ENCODE measurements at regions not wholly inside any gene's neighbourhood (a gene's known extent, or its start where the extent isn't known, plus 50 kb on each side); places are given as distances from the start of the nearest gene placed in this dataset.

DNA sequence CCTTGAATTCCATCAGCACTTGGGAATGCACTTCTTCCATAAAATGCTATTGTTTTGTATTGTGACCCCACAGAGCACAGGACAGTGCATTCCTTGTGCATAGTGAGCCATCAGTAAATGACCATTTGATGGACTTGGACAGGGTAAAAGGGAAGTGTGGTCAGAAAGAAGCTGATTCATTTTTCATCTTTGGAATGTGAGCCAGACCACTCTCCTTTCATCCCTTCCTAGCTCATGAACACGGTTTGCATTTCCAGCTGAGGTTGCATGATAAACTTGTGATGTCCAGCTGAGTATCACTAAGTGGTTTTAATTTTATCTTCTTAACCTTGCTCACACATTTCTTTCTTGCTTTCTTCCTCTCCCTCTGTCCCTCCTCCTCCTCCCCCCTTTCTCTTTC, 101.3 kb downstream of the NUDT12 start:
- no peak for TF ChIP-seq EZH2 (IDR thresholded peaks at IDR 0.05; ENCODE audit: borderline replicate concordance, low read length)
- TF ChIP-seq, protein P1, sequence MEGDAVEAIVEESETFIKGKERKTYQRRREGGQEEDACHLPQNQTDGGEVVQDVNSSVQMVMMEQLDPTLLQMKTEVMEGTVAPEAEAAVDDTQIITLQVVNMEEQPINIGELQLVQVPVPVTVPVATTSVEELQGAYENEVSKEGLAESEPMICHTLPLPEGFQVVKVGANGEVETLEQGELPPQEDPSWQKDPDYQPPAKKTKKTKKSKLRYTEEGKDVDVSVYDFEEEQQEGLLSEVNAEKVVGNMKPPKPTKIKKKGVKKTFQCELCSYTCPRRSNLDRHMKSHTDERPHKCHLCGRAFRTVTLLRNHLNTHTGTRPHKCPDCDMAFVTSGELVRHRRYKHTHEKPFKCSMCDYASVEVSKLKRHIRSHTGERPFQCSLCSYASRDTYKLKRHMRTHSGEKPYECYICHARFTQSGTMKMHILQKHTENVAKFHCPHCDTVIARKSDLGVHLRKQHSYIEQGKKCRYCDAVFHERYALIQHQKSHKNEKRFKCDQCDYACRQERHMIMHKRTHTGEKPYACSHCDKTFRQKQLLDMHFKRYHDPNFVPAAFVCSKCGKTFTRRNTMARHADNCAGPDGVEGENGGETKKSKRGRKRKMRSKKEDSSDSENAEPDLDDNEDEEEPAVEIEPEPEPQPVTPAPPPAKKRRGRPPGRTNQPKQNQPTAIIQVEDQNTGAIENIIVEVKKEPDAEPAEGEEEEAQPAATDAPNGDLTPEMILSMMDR (IDR thresholded peaks at IDR 0.05; ENCODE audit: low read length) = no peak
- H3K27me3 ChIP-seq (ENCODE audit: insufficient read depth, low read length) = no peaks in the 10 kb centered on the region
- no peaks in the 10 kb centered on the region for H3K4me1 ChIP-seq (ENCODE audit: insufficient read depth, low read length, severe bottlenecking)
- no peaks in the 10 kb centered on the region for H3K36me3 ChIP-seq (ENCODE audit: insufficient read depth, low read length)
- no peak overlapping the region for H3K4me3 ChIP-seq (ENCODE audit: low read depth, low read length, poor library complexity, severe bottlenecking)
- H3F3A ChIP-seq (ENCODE audit: insufficient read depth, low read length) = no peaks in the 10 kb centered on the region
- no peaks in the 10 kb centered on the region for H3K79me2 ChIP-seq (ENCODE audit: insufficient read depth, low read length)
- H3K9me3 ChIP-seq (ENCODE audit: low read length) = no peaks in the 10 kb centered on the region
- no peak overlapping the region for H3K27ac ChIP-seq (ENCODE audit: low read depth, low read length, poor library complexity, severe bottlenecking)
- H2AFZ ChIP-seq (ENCODE audit: low read length) = no peak overlapping the region
- no peak overlapping the region for H3K9ac ChIP-seq (ENCODE audit: low read length)
- H3K9me2 ChIP-seq (ENCODE audit: low read depth, low read length) = no peaks in the 10 kb centered on the region
- H3K4me2 ChIP-seq (ENCODE audit: low read length) = no peak overlapping the region
- no peaks in the 10 kb centered on the region for H4K20me1 ChIP-seq (ENCODE audit: insufficient read depth, low read length)

- Histone ChIP-seq H3K79me2 (ENCODE audit: insufficient read depth, low read length) (no peaks in the 10 kb centered on the region), H4K20me1 (ENCODE audit: insufficient read depth, low read length) (no peaks in the 10 kb centered on the region), H3K27me3 (ENCODE audit: insufficient read depth, low read length) (no peaks in the 10 kb centered on the region), H3F3A (ENCODE audit: insufficient read depth, low read length) (no peaks in the 10 kb centered on the region), H2AFZ (ENCODE audit: low read length) (no peak overlapping the region), H3K27ac (ENCODE audit: low read depth, low read length, poor library complexity, severe bottlenecking) (no peak overlapping the region), H3K4me1 (ENCODE audit: insufficient read depth, low read length, severe bottlenecking) (no peaks in the 10 kb centered on the region), H3K36me3 (ENCODE audit: insufficient read depth, low read length) (no peaks in the 10 kb centered on the region), H3K9ac (ENCODE audit: low read length) (no peak overlapping the region), H3K9me2 (ENCODE audit: low read depth, low read length) (no peaks in the 10 kb centered on the region), H3K4me3 (ENCODE audit: low read depth, low read length, poor library complexity, severe bottlenecking) (no peak overlapping the region), H3K4me2 (ENCODE audit: low read length) (no peak overlapping the region), H3K9me3 (ENCODE audit: low read length) (no peaks in the 10 kb centered on the region)
- TF ChIP-seq, protein P1 (IDR thresholded peaks at IDR 0.05; ENCODE audit: low read length) = no peak
- TF ChIP-seq EZH2 (IDR thresholded peaks at IDR 0.05; ENCODE audit: borderline replicate concordance, low read length) = no peak
Measured at GRCh38 chr5:103458497-103459040, 104.0 kb downstream of the NUDT12 start.

GRCh38 chr5:103456476-103456875, 106.1 kb downstream of the NUDT12 start:
- Histone ChIP-seq H3K4me1 (ENCODE audit: insufficient read depth, low read length, severe bottlenecking) (no peaks in the 10 kb centered on the region), H3K9me2 (ENCODE audit: low read depth, low read length) (no peaks in the 10 kb centered on the region), H4K20me1 (ENCODE audit: insufficient read depth, low read length) (no peaks in the 10 kb centered on the region), H2AFZ (ENCODE audit: low read length) (no peak overlapping the region), H3K27me3 (ENCODE audit: insufficient read depth, low read length) (no peaks in the 10 kb centered on the region), H3K9ac (ENCODE audit: low read length) (no peak overlapping the region), H3K4me2 (ENCODE audit: low read length) (no peak overlapping the region), H3K9me3 (ENCODE audit: low read length) (no peaks in the 10 kb centered on the region), H3K27ac (ENCODE audit: low read depth, low read length, poor library complexity, severe bottlenecking) (no peak overlapping the region), H3F3A (ENCODE audit: insufficient read depth, low read length) (no peaks in the 10 kb centered on the region), H3K4me3 (ENCODE audit: low read depth, low read length, poor library complexity, severe bottlenecking) (no peak overlapping the region), H3K36me3 (ENCODE audit: insufficient read depth, low read length) (no peaks in the 10 kb centered on the region), H3K79me2 (ENCODE audit: insufficient read depth, low read length) (no peaks in the 10 kb centered on the region)
- no peak for TF ChIP-seq EZH2 (IDR thresholded peaks at IDR 0.05; ENCODE audit: borderline replicate concordance, low read length)
- TF ChIP-seq, protein P1 (IDR thresholded peaks at IDR 0.05; ENCODE audit: low read length) = no peak

Measured in OCI-LY1 (cell line).